GM18951 (cell line): ENCODE measurements at regions not wholly inside any gene's neighbourhood (a gene's known extent, or its start where the extent isn't known, plus 50 kb on each side); places are given as distances from the start of the nearest gene placed in this dataset.

ENCODE experiments used
- POLR2A ChIP-seq: IDR thresholded peaks from 4 replicates; pipeline ENCODE4 v1.6.1; 2011; ENCODE audit warnings: mild to moderate bottlenecking; ENCODE audit not compliant: insufficient read length, insufficient read depth; ENCODE audit errors: extremely low read depth
- in situ Hi-C: fragments of 300-500 bp; cut with MboI; formaldehyde crosslinking; loops from one replicate; pipeline ENCODE4 v1.12.0; 2022; ENCODE audit warnings: low sequenced_read_pairs, mixed read lengths, inconsistent platforms; ENCODE audit not compliant: unreplicated experiment

GRCh38 chr10:36506261-36506660, 619.1 kb upstream of the ANKRD30A start:
- in situ Hi-C loops = no loop called here
- TF ChIP-seq POLR2A = no peak

DNA sequence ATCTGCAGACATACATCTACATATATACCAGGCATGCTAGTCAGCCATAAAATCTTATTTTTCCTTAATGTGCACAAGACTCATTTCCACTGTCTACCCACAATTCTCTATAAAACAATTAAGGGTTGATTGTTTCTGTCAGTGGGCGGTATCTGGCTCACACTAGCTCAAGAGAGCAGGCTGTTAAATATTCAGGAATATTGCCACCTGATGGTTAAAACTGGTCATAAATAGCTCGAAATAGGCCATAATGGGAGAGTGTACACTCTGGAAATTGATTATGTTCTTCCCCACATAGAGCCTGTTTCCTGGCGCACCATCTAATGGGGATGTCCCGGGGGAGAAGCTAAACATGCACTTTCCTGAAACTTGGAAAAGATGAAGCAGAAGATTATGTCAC, 620.6 kb upstream of the ANKRD30A start:
- TF ChIP-seq POLR2A = no peak
- in situ Hi-C loops = no loop called here

- in situ Hi-C loops = no loop called here
- TF ChIP-seq POLR2A = no peak
Observed at GRCh38 chr10:36500266-36500665, 625.1 kb upstream of the ANKRD30A start.

DNA sequence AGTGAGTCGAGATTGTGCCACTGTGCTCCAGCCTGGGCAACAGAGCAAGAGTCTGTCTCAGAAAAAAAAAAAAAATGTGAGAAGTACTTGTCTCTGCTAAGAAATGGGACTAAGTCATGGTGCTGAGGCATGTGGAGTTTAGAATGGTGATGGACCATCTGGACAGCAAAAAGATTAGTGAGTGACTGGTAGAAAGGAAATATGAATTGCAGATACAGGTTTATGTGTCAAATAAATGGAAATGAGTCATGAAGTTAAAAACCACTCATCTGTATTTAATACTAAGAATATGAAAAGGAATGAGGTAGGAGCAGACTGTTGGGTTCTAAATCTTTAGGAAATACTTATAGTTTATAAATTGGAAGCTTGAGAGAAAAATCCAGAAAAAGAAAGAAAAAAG, 625.7 kb upstream of the ANKRD30A start:
- no peak for TF ChIP-seq POLR2A
- in situ Hi-C loops = no loop called here

- TF ChIP-seq POLR2A = no peak
- in situ Hi-C loops = no loop called here
Observed at GRCh38 chr10:36496758-36497157, 628.6 kb upstream of the ANKRD30A start.

- in situ Hi-C loops = no loop called here
- TF ChIP-seq POLR2A = no peak
Observed at GRCh38 chr10:36494371-36494770, 631.0 kb upstream of the ANKRD30A start.

DNA sequence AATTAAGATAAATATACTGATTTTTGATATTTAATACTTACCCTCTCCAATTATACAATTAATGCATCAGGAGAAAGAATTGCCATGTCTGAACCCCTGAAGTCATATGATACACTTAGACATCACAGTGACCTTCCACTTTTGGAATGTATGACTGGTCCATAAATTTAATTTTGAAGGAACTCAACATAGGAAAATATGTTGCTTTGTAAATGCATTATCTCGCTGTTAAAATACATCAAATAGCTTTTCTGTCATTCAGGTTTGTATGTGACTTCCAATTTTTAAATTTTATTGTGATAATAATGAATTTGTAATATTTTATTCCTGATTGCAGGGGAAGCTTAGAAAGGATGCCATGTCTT, 631.9 kb upstream of the ANKRD30A start:
- in situ Hi-C loops = no loop called here
- no peak for TF ChIP-seq POLR2A

DNA sequence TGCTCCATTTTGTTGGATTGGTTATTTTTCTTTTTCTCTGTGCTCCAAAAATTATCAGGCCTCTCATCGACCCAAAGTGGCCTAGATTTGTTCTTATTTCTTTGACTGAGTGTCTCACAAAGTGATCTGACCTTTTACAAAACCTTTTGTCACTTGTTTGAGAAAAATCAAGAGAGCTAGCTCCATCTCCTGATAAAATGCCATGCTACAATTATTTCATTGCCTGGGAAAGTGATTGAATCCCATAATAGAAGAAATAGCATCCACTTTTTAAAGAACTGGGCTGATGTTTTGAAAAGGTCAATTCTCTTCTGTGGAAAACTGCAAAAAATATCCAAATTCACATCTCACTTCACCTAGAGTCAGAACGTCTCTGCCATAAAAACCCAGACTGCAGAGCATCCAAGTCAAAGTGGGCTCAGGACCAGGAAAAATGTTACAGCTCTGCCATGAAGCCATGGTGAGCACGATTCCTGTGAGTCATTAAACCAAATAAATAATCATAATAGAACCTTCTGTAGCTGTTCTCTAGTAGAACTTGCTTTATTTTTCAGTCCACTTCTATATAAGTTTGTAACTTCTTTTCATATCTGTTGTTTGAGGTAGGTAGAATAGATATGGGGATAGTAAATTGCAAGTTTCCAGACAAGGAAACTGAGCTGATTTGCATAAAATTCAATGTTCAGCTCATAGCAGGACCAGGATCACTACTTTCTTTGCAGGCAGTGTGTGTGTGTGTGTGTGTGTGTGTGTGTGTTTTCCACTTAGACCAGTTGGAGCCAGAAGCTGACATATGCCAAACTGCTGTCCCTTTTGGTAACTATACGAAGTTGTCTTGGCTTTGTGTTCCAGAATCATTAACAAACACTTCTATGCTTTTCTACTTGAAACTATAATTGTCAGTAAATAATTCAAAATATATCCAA, 632.5 kb upstream of the ANKRD30A start:
- in situ Hi-C loops = no loop called here

GRCh38 chr10:36491926-36492325, 633.5 kb upstream of the ANKRD30A start:
- in situ Hi-C loops = no loop called here
- no peak for TF ChIP-seq POLR2A

More for the DNA sequence above, 632.5 kb upstream of the ANKRD30A start:
- no peak for TF ChIP-seq POLR2A

- TF ChIP-seq POLR2A = no peak
- in situ Hi-C loops = no loop called here
Observed at GRCh38 chr10:36489611-36490228, 635.7 kb upstream of the ANKRD30A start.

GRCh38 chr10:36489181-36489580, 636.2 kb upstream of the ANKRD30A start:
- no peak for TF ChIP-seq POLR2A
- in situ Hi-C loops = no loop called here

DNA sequence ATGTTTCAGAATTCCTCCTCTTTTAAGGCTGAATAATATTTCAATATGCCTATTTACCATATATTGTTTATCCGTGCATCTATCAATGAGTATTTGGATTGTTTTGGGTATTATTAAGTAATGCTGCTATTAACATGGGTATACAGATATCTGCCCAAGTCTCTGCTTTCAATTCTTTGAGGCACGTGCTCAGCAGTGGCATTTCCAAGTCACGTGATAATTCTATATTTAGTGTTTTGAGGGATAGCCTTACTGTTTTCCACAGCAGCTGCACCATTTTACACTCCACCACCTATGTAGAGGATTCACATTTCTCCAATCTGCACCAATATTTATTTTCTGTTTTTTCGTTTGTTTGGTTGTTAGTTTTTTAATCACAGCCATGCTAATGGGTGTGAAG, 636.8 kb upstream of the ANKRD30A start:
- TF ChIP-seq POLR2A = no peak

GRCh38 chr10:36479073-36479472, 646.3 kb upstream of the ANKRD30A start:
- no peak for TF ChIP-seq POLR2A
- in situ Hi-C loops = no loop called here

More for the DNA sequence above, 636.8 kb upstream of the ANKRD30A start:
- in situ Hi-C loops = no loop called here

- in situ Hi-C loops = no loop called here
- no peak for TF ChIP-seq POLR2A
Observed at GRCh38 chr10:36476399-36476798, 649.0 kb upstream of the ANKRD30A start.

DNA sequence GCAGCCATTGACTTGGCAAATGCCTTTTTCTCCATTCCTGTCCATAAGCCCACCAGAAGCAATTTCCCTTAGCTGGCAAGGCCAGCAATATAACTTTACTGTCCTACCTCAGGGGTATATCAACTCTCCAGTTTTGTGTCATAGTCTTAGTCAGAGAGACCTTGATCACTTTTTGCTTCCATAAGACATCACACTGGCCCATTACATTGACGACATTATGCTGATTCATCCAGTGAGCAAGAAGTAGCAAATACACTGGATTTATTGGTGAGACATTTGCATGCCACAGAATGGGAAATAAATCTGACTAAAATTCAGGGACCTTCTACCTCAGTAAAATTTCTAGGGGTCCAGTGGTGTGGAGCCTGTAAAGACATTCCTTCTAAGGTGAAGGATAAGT, 649.7 kb upstream of the ANKRD30A start:
- TF ChIP-seq POLR2A = no peak
- in situ Hi-C loops = no loop called here

- in situ Hi-C loops = no loop called here
Observed at GRCh38 chr10:36474456-36474855, 650.9 kb upstream of the ANKRD30A start.

More at GRCh38 chr10:36474456-36474855, 650.9 kb upstream of the ANKRD30A start:
- TF ChIP-seq POLR2A = no peak
